Coronary artery (tissue), 2 donors: ENCODE measurements at regions not wholly inside any gene's neighbourhood (a gene's known extent, or its start where the extent isn't known, plus 50 kb on each side); places are given as distances from the start of the nearest gene placed in this dataset.

Experiments used
- DNase-seq: peaks from one replicate; pipeline ENCODE4 v3.0.0-alpha.2; 2017; ENCODE audit warnings: low spot score
- H3K27ac ChIP-seq, 2 donors: fragments of 200-600 bp; sonication (generic); one replicate each; pipeline ENCODE4 v1.5.1; 2016 to 2019
- H3K4me3 ChIP-seq: fragments of 200-600 bp; sonication (generic); 2 replicates; pipeline ENCODE4 v1.5.1; 2016; ENCODE audit warnings: mild to moderate bottlenecking, moderate library complexity
- TF ChIP-seq, protein P1 (sequence below): fragments of 200-600 bp; sonication (generic); IDR thresholded peaks from one replicate; pipeline ENCODE4 v1.5.1; 2019; ENCODE audit warnings: antibody characterized with exemption

DNA sequence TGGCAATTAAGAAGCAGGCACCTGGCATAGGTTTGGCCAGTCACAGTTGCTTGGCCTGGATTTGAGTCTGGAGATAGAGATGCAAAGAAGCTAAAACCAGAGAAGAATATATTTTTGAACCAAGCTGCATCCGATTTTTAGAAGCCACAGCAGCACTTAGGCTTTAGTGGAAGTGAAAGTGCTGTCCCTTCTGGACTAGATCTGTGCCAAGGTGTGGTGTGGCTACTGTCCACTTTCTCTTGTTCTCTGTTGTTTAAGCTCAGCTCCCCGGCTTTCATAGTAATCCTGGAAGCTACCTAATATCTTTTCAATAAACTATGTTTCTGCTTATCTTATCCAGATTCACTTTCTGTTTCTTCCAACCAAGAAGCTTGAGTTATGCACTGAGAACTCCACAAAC lies 183.4 kb upstream of the THRB start:
- TF ChIP-seq, protein P1, sequence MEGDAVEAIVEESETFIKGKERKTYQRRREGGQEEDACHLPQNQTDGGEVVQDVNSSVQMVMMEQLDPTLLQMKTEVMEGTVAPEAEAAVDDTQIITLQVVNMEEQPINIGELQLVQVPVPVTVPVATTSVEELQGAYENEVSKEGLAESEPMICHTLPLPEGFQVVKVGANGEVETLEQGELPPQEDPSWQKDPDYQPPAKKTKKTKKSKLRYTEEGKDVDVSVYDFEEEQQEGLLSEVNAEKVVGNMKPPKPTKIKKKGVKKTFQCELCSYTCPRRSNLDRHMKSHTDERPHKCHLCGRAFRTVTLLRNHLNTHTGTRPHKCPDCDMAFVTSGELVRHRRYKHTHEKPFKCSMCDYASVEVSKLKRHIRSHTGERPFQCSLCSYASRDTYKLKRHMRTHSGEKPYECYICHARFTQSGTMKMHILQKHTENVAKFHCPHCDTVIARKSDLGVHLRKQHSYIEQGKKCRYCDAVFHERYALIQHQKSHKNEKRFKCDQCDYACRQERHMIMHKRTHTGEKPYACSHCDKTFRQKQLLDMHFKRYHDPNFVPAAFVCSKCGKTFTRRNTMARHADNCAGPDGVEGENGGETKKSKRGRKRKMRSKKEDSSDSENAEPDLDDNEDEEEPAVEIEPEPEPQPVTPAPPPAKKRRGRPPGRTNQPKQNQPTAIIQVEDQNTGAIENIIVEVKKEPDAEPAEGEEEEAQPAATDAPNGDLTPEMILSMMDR = no peak
- H3K27ac ChIP-seq = no peak overlapping the region
- DNase-seq = no peak
- no peak overlapping the region for H3K4me3 ChIP-seq

DNA sequence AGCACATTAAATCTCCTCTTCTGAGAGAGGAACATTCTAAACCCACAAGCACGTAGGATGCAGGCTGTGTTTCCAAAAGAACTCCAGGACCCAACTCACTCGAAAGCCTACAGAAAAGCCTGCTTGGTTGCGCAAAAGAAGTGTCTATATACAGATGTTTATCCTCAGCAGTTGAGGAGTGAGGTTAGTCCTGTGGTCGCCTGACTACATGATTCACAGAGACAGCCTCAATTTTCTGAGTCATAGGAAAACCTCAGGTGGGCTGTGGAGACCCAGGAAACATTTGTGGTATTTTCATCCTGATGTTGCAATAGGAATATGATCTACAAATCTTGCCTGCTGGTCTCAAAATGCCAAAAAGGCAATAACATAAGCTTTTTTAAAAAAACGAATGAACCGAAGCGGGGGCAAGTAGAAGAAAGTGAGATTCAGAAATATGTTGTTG lies 183.8 kb upstream of the THRB start:
- TF ChIP-seq, protein P1 = no peak
- no peak overlapping the region for H3K27ac ChIP-seq
- no peak overlapping the region for H3K4me3 ChIP-seq
- DNase-seq = no peak

DNA sequence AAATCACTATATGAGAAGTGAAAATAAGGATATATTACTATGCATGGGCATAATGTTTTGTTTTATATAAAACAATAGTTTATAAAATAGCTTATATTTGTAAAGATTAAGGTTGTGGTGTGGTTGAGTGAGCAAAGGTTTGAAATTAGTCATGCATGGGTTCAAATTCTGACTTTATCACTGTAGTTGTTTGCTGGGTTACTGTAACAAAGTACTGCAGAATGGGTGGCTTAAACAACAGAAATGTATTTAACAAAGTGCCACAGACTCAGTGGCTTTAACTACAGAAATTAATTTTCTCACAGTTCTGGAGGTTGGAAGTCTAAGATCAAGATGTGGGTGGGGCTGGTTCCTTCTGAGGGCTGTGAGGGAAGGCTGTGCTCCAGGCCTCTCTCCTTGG lies 184.8 kb upstream of the THRB start:
- Histone ChIP-seq H3K4me3 (no peak overlapping the region), H3K27ac (no peak overlapping the region)
- DNase-seq = no peak
- TF ChIP-seq, protein P1 = no peak

DNA sequence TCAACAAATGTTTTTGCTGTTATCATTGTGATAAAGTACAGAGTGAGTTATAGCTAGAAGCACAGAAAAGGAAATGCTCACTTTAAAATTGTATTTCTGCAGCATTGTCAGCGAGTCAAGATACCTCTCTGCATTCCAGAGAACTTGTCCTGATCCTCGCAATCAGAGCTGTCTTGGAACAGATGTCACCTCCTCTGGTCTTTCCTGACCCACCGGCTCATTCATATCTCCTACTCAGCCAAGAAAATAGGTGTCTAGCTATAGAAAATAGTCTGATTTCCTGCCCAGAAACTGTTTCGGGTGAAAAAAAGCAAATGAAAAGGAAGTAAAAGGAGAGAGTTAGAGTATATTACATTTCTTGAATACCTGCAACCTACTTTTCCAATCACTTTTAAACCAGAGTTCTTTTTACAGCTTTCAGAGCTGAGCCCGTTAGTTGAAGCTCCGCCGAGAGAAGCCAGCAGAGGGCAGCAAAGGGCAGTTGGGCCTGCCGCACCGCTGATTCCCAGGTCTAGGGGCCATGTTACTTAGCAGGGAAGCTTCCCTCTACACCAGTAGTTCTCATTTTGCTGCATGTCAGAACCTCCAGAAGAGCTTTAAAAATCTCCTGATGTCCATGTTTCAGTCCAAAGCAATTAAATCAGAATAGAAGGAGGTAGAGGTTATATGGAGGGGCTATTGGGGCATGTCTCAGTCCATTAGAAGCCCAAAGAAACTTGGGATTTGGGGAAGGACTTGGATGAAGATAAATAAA lies 185.7 kb upstream of the THRB start:
- no peak overlapping the region for H3K4me3 ChIP-seq
- DNase-seq = no peak
- TF ChIP-seq, protein P1 = peak; percentile 69
- H3K27ac ChIP-seq = no peak overlapping the region

DNA sequence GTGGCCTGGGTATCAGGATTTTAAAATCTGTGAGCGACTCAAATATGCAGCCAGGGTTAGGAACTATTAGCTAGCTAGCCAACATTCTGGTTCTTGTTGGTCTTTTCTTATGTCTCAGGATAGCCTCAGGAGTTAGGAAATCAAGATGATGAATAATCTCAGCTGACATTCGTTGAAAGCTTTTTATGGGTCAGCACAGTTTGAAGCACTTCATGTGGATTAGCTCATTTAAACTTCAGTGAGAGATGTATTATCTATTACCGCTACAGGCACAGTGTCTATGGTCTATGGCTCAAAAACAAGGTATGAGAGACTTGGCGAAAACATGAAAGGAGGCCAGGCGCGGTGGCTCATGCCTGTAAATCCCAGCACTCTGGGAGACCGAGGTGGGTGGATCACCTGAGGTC lies 187.5 kb upstream of the THRB start:
- H3K4me3 ChIP-seq = no peak overlapping the region
- DNase-seq = no peak
- TF ChIP-seq, protein P1 = no peak
- no peak overlapping the region for H3K27ac ChIP-seq

DNA sequence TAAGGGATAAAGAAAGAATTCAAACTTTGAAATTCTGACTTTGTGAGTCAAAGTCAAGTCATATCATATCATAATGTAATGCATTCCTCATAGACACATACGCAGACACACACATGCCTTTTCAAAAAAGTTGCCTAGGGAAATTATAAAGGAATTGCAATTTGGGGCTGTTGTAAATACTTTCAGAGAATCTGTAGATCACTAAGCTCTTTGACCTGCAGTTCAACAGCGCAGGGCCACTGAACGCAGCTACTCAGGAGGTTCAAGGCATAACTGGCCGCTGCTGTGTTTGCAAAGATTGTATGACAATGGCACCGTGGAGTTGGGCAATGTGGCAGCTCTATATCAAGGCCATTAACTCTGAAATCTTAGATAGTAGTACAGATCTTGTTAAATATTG lies 188.4 kb upstream of the THRB start:
- TF ChIP-seq, protein P1 = no peak
- no peak overlapping the region for H3K27ac ChIP-seq
- H3K4me3 ChIP-seq = no peak overlapping the region
- DNase-seq = no peak

DNA sequence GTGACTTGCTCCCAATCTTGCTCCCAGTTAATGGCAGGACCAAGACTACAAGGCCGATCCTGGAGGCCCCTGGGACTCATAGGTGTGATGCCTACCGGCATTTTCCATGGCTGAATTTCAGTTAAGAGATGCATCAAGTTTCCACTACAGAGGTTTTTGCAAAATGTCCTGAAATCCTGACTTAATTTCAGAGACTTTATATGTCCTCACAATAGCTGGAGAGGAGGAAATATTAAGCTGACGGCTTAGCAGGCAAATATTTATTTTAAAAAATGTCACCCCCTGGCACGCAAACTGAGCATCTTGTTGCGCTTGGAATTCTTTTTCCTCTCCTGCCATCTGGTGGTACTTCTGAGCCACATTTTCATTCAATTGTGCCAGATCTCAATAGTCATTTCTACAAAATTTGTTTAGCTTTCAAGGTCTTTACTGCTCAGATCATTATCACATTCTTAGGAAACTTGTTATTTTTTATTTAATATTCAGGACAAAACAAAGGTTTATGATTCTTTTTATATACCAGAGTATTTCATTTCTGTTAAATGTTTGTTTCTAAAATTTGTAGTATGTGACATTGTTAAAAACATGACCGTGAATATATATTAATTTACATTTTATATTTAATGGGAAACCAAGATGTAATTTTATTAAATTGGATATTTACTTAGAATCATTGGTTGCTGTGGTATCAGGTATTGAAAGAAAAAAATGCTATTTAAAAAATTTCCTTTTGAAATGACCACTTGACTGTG lies 189.2 kb upstream of the THRB start:
- Histone ChIP-seq H3K27ac (no peak overlapping the region), H3K4me3 (no peak overlapping the region)
- DNase-seq = no peak
- TF ChIP-seq, protein P1 = peak; percentile 13
